ENCODE measurements at regions not wholly inside any gene's neighbourhood (a gene's known extent, or its start where the extent isn't known, plus 50 kb on each side); places are given as distances from the start of the nearest gene placed in this dataset.

- Histone ChIP-seq H3K36me3 (ENCODE audit: control insufficient read depth in 2 of 4, insufficient read depth in 4 of 4, low read length in 3 of 4) (no peaks in the 10 kb centered on the region), H3K4me1 (replicated peaks in 1 of 4; ENCODE audit: control insufficient read depth in 3 of 4, insufficient read depth in 4 of 4, low read length in 3 of 4) (0 out of 7 replicates have a peak, but pooled peaks cover 0 to 1% (median 0%) of the 10 kb centered on the region in 4 experiments), H3K4me3 (ENCODE audit: extremely low read depth in 1 of 4, insufficient read depth in 2 of 4, low read depth in 3 of 4, low read length in 4 of 4) (no peak overlapping the region), H3K18ac (ENCODE audit: extremely low read depth, low read length) (no peak overlapping the region), H3K4me2 (ENCODE audit: insufficient read depth in 1 of 2, low read depth in 2 of 2, low read length in 2 of 2) (no peak overlapping the region), H2AFZ (ENCODE audit: low read length) (0 out of 2 replicates have a peak overlapping the region, but pooled peaks have one; percentile 93), H3K79me2 (ENCODE audit: control insufficient read depth in 1 of 2, insufficient read depth in 2 of 2, low read length in 2 of 2) (no peaks in the 10 kb centered on the region), H2BK15ac (ENCODE audit: low read length) (no peak overlapping the region), H3K27ac (ENCODE audit: low read depth, low read length) (no peak overlapping the region), H2BK20ac (ENCODE audit: low read length) (no peak overlapping the region), H3K23me2 (ENCODE audit: low read depth, low read length) (no peaks in the 10 kb centered on the region), H4K5ac (ENCODE audit: insufficient read length, low read depth, low read length) (no peak overlapping the region), H3K9ac (replicated peaks in 1 of 4; ENCODE audit: extremely low read depth in 1 of 4, low read depth in 3 of 4, low read length in 3 of 4) (no peak overlapping the region), H3K27me3 (replicated peaks in 1 of 4; ENCODE audit: control insufficient read depth in 3 of 4, extremely low read depth in 1 of 4, insufficient read depth in 3 of 4, low read length in 3 of 4) (no peaks in the 10 kb centered on the region), H4K8ac (ENCODE audit: extremely low read depth, insufficient read depth, low read length) (no peak overlapping the region), H3K23ac (ENCODE audit: insufficient read length) (no peak overlapping the region), H3K4ac (replicated peaks; ENCODE audit: insufficient read length, low read depth, low read length) (no peak overlapping the region), H3K56ac (replicated peaks; ENCODE audit: insufficient read length, low read depth, low read length) (no peak overlapping the region), H2AK5ac (ENCODE audit: low read depth, low read length) (no peak overlapping the region), H4K20me1 (replicated peaks in 1 of 2; ENCODE audit: control insufficient read depth in 1 of 2, insufficient read depth in 2 of 2, low read length in 2 of 2) (no peaks in the 10 kb centered on the region), H2BK12ac (ENCODE audit: low read depth, low read length) (no peak overlapping the region), H3K9me3 (ENCODE audit: insufficient read depth in 2 of 2, low read depth in 1 of 2, low read length in 1 of 2) (0 out of 4 replicates have a peak, but pooled peaks cover 0 to 4% of the 10 kb centered on the region in 2 experiments), H4K91ac (replicated peaks; ENCODE audit: insufficient read length, low read length) (no peak overlapping the region), H3K14ac (ENCODE audit: insufficient read length) (no peak overlapping the region), H2BK120ac (replicated peaks; ENCODE audit: low read depth, low read length) (no peak overlapping the region), H2BK5ac (ENCODE audit: low read depth, low read length) (no peak overlapping the region), H3K79me1 (ENCODE audit: low read depth, low read length) (no peaks in the 10 kb centered on the region)
- POLR2A ChIA-PET (ENCODE audit: partially characterized antibody) = no interaction called here
- 94% methylated on average over 3 of the region's 3 CpGs; no CpG with 5 or more reads in 1 of the 2 experiments for whole genome bisulfite sequencing, 2 experiments (ENCODE audit: extremely low coverage in 1 of 2, insufficient coverage in 1 of 2, insufficient read length in 1 of 2, insufficient replicate concordance in 2 of 2, low coverage in 1 of 2, low lambda C conversion rate in 2 of 2, missing lambda C conversion rate in 1 of 2)
- CTCF ChIA-PET (ENCODE audit: partially characterized antibody) = interaction anchor here (1.3 kb wide), 1 partner anchor 12 kb away, joined by 3 read pairs; no protein-coding TSS in a partner anchor
- DNase-seq (ENCODE audit: low read depth in 1 of 2, low spot score in 2 of 2) = no peak
- no peak for FAIRE-seq
- TF ChIP-seq POLR2AphosphoS5 (IDR thresholded peaks at IDR 0.05; ENCODE audit: low read depth, low read length) (no peak), SUZ12 (IDR thresholded peaks at IDR 0.05; ENCODE audit: low read length) (no peak), TEAD4 (IDR thresholded peaks at IDR 0.05; ENCODE audit: low read depth, low read length) (no peak), SP1 (IDR thresholded peaks at IDR 0.05; ENCODE audit: low read depth, low read length) (no peak), FOSL1 (IDR thresholded peaks at IDR 0.05; ENCODE audit: insufficient read depth, low read depth, low read length) (no peak), RFX5 (IDR thresholded peaks at IDR 0.05; ENCODE audit: borderline replicate concordance, low read depth, low read length) (no peak), CBX5 (IDR thresholded peaks at IDR 0.05; ENCODE audit: low read depth, low read length) (no peak), RNF2 (IDR thresholded peaks at IDR 0.05; ENCODE audit: borderline replicate concordance, low read depth, low read length, missing control alignments, poor library complexity, severe bottlenecking) (no peak), RBBP5 (IDR thresholded peaks at IDR 0.05; ENCODE audit: borderline replicate concordance, low read depth, low read length) (no peak), NRF1 (IDR thresholded peaks at IDR 0.05; ENCODE audit: low read depth, low read length) (no peak), SP4 (IDR thresholded peaks at IDR 0.05; ENCODE audit: low read length) (no peak), HDAC2 (IDR thresholded peaks at IDR 0.05; ENCODE audit: borderline replicate concordance in 1 of 2, low read depth in 2 of 2, low read length in 2 of 2) (no peak), SIN3A (conservative IDR thresholded peaks at IDR 0.05 in 1 of 2, IDR thresholded peaks at IDR 0.05 in 1 of 2; ENCODE audit: low read depth in 1 of 2, low read length in 2 of 2) (no peak), EZH2 (IDR thresholded peaks at IDR 0.05; ENCODE audit: low read depth, low read length, severe bottlenecking) (no peak)
These were observed 603.7 kb downstream of the TENT5A start for GRCh38 chr6:81148751-81149150.

All from H1 (cell line).